ENCODE measurements at regions not wholly inside any gene's neighbourhood (a gene's known extent, or its start where the extent isn't known, plus 50 kb on each side); places are given as distances from the start of the nearest gene placed in this dataset.

DNA sequence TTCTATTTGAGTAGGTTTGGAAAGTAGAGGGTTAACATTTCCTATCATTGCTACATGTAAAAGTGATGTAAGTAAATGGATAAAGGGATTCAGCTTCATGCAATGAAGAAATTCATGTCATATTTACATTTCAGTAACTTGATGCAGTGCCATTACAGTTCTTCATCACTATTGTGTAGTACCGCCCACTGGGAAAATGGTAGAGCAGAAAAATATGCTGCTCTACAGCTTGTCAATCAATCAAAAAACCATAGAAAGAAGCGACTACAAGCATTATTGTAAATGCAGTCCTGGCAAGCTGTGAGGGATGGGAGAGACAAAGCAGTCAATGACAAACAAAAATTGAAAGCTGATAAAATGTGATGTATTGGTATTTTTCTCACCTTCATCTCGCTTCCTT lies 1597.9 kb downstream of the RPA4 start:
- Histone ChIP-seq H3K4me2 (ENCODE audit: low read length) (no peak overlapping the region), H3K9me3 (ENCODE audit: low read length) (no peaks in the 10 kb centered on the region), H4K20me1 (ENCODE audit: insufficient read depth, low read length) (no peaks in the 10 kb centered on the region), H3K79me2 (ENCODE audit: insufficient read depth, low read length) (no peaks in the 10 kb centered on the region), H3K9me2 (ENCODE audit: low read depth, low read length) (no peaks in the 10 kb centered on the region), H3K27ac (ENCODE audit: low read depth, low read length, poor library complexity, severe bottlenecking) (no peak overlapping the region), H3K36me3 (ENCODE audit: insufficient read depth, low read length) (no peaks in the 10 kb centered on the region), H3K4me1 (ENCODE audit: insufficient read depth, low read length, severe bottlenecking) (no peaks in the 10 kb centered on the region), H3K27me3 (ENCODE audit: insufficient read depth, low read length) (no peaks in the 10 kb centered on the region), H3F3A (ENCODE audit: insufficient read depth, low read length) (no peaks in the 10 kb centered on the region), H3K9ac (ENCODE audit: low read length) (no peak overlapping the region), H2AFZ (ENCODE audit: low read length) (no peak overlapping the region), H3K4me3 (ENCODE audit: low read depth, low read length, poor library complexity, severe bottlenecking) (no peak overlapping the region)
- TF ChIP-seq EZH2 (IDR thresholded peaks at IDR 0.05; ENCODE audit: borderline replicate concordance, low read length) (no peak), CTCF (IDR thresholded peaks at IDR 0.05; ENCODE audit: low read length) (no peak)

GRCh38 chrX:98490670-98491069 lies 1607.0 kb downstream of the RPA4 start:
- TF ChIP-seq CTCF (IDR thresholded peaks at IDR 0.05; ENCODE audit: low read length) (no peak), EZH2 (IDR thresholded peaks at IDR 0.05; ENCODE audit: borderline replicate concordance, low read length) (no peak)
- H3K4me2 ChIP-seq (ENCODE audit: low read length), result no peak overlapping the region

GRCh38 chrX:98501426-98501825 lies 1617.7 kb downstream of the RPA4 start:
- Histone ChIP-seq H3K9me3 (ENCODE audit: low read length) (no peaks in the 10 kb centered on the region), H3F3A (ENCODE audit: insufficient read depth, low read length) (no peaks in the 10 kb centered on the region), H3K27me3 (ENCODE audit: insufficient read depth, low read length) (no peaks in the 10 kb centered on the region), H4K20me1 (ENCODE audit: insufficient read depth, low read length) (no peaks in the 10 kb centered on the region), H3K4me1 (ENCODE audit: insufficient read depth, low read length, severe bottlenecking) (no peaks in the 10 kb centered on the region), H3K79me2 (ENCODE audit: insufficient read depth, low read length) (no peaks in the 10 kb centered on the region), H3K4me2 (ENCODE audit: low read length) (no peak overlapping the region), H3K36me3 (ENCODE audit: insufficient read depth, low read length) (no peaks in the 10 kb centered on the region), H3K27ac (ENCODE audit: low read depth, low read length, poor library complexity, severe bottlenecking) (no peak overlapping the region), H3K9me2 (ENCODE audit: low read depth, low read length) (no peaks in the 10 kb centered on the region), H2AFZ (ENCODE audit: low read length) (no peak overlapping the region), H3K4me3 (ENCODE audit: low read depth, low read length, poor library complexity, severe bottlenecking) (no peak overlapping the region), H3K9ac (ENCODE audit: low read length) (no peak overlapping the region)
- TF ChIP-seq CTCF (IDR thresholded peaks at IDR 0.05; ENCODE audit: low read length) (no peak), EZH2 (IDR thresholded peaks at IDR 0.05; ENCODE audit: borderline replicate concordance, low read length) (no peak)

More at GRCh38 chrX:98490670-98491069, 1607.0 kb downstream of the RPA4 start:
- no peaks in the 10 kb centered on the region for H4K20me1 ChIP-seq (ENCODE audit: insufficient read depth, low read length)
- H3K9me2 ChIP-seq (ENCODE audit: low read depth, low read length), result no peaks in the 10 kb centered on the region
- H3K79me2 ChIP-seq (ENCODE audit: insufficient read depth, low read length), result no peaks in the 10 kb centered on the region
- H3K4me3 ChIP-seq (ENCODE audit: low read depth, low read length, poor library complexity, severe bottlenecking), result no peak overlapping the region
- H3K27me3 ChIP-seq (ENCODE audit: insufficient read depth, low read length), result no peaks in the 10 kb centered on the region
- no peak overlapping the region for H3K27ac ChIP-seq (ENCODE audit: low read depth, low read length, poor library complexity, severe bottlenecking)
- H3F3A ChIP-seq (ENCODE audit: insufficient read depth, low read length), result no peaks in the 10 kb centered on the region
- no peaks in the 10 kb centered on the region for H3K4me1 ChIP-seq (ENCODE audit: insufficient read depth, low read length, severe bottlenecking)
- H3K9ac ChIP-seq (ENCODE audit: low read length), result no peak overlapping the region
- no peaks in the 10 kb centered on the region for H3K9me3 ChIP-seq (ENCODE audit: low read length)
- no peaks in the 10 kb centered on the region for H3K36me3 ChIP-seq (ENCODE audit: insufficient read depth, low read length)
- H2AFZ ChIP-seq (ENCODE audit: low read length), result no peak overlapping the region
